Nucleus accumbens (tissue), 56 donors: ENCODE measurements at regions not wholly inside any gene's neighbourhood (a gene's known extent, or its start where the extent isn't known, plus 50 kb on each side); places are given as distances from the start of the nearest gene placed in this dataset.
A peak's percentile ranks its signal among the peaks of the same experiment; 100 is the strongest.

Experiments
- DNase-seq, 56 donors: peaks; one replicate each; lab custom pipeline; 2025; lab: John Stamatoyannopoulos, UW

DNA sequence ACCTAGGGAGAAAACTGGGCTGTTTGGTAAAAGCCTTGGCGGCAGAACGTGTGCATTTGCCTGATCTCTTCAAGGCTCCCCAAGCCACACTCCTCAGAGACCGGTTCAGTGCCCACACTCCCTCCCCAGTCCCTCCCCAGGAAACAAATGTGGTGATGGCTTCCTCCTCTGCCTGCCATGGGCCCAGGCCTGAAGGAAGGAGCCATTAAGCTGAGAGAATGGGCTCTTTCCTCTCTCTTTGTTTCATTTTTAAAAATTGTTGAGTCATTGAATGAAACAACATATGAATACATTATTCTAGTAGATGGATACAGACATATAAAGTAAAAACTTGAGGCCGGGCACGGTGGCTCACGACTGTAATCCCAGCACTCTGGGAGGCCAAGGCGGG lies 50.6 kb upstream of the YWHAQ start:
- DNase-seq, result no peak

DNA sequence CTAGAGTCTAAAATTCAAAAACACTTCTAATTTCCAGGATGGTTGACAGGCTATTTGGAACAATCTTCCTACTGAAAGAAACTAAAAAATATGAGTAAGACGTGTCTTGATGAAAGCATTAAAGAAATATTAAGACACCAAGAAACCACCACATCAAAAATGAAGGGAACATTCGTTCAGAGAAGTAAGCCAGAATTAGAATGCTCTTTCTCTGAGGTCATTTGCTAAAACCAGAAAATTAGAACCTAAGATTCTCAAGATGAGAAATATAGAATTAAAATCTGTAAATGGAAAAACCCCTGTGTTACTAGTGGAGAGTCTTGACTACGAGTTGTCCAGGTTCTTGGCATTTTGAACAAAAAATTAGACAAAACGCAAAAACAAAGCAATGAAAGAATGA lies 54.8 kb upstream of the YWHAQ start:
- DNase-seq, result no peak

DNA sequence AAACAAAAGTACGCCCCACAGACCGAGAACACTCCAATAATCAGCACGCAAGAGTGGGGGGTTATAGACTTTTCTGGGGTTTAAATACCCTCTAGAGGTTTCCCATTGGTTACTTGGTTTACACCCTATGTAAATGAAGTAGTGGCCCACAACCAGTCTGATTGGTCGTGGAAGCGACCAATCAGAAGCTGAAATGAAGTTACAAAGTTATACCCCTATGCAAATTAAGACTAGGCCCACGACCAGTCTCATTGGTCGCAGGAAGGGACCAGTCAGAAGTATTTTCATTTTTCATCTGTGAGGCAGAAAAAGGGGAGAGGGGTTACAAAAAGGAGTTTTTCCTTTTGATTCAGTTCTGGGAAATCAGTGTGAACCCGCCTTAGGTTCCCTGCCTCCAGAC lies 55.3 kb upstream of the YWHAQ start:
- no peak for DNase-seq

DNA sequence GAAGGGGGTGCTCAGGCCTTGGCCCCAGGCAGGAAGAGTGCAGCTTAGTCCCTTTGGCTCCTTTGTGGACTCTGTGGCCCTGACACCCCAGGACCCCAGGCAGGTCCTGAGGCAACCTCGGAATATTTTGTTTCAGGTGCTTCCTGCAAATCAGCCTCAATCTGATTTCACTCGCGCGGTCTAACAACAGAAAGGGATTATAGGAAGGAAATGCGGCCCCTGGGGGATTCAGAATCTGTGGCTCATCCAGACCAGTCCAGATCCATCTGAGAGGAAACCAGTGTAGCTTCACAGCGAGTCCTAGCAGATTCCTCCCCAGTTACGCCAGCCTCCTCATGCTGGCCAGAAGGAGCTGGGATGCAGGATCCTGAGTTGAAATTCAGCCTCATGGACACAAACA lies 59.5 kb upstream of the YWHAQ start:
- DNase-seq, result no peak

DNA sequence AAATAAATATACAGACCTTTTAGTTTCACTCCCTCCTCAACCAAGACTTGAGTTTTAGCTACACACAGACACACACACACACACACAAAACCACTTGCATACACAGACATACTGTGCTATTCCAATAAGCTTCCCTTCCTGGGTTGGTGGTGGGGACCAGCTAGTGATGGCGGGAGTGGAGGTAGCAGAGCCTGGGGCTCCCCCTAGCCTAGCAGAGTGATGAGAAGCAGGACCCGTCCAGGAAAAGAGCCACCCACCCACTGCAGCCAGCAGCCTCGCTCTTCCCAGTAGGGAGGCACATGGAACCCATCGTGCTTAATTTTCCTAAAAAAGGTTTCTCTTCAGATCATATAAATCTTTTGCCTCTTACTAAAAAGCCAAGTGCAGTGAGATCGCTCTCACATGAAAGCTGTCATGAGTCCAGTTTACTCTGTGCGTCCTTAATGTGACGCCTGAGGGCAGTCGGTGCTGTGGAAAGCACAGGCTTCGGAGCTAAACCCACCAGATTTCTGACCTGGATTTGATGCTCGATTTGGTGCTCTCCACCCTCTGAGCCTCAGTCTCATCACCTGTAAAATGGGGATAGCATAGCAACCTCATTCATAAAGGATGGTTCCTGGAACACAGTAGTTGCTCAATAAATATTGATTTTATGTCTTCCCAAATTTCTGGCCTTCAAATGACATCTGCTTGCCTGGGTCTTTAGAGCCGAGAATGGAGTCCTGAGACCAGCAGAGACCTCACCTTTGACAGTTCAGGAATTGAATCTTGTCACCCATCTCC lies 60.1 kb upstream of the YWHAQ start:
- DNase-seq, result no peak

DNA sequence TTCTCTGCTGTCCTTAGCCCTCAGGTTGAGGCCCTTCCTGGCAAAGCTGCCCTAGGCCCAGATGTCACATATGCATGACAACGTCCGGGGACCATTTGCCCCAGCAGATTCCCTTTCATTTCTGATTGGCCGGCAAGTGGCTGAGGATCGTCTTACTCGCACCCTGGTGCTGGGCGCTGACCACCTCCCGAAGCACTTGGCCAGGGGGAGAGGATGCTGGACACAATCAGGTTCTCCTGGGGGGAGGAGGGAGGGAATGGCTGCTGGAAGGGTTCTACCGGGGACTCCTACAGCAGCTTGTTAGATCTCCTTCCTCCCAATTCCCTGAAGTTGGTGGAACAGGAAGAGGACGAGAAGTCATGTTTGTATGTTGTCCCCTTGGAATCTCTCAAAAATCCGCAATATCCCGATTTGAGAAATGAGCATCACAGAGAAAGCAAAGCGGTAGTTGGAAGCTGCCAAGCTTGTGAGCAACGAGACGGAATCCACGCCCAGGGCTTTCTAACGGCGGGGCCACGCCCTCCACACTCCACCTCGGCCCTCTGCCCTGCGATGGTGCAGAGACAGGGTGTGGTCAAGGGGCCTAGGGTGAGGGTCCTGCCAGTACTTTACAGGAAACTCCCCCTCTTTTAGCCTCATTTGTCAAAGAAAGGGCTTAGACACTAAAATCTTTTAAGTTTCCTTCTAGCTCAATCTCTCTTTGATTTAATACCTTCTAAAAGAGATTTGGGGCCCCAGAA lies 61.8 kb upstream of the YWHAQ start:
- DNase-seq, result no peak

DNA sequence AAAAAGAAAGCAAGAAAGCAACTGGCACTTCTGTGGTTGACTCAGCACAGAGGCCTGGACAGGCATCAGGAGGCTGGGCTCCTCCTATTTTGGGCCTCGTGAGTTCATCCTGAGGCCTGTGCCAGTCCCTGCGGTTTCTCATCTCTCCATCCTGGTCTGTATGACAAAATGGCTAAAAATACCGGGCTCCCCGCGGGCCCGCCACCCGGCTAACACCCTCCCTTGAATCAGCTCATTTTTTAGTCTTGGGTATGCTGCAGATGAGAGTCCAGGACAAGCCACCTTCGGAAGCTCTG lies 62.3 kb upstream of the YWHAQ start:
- no peak for DNase-seq

DNA sequence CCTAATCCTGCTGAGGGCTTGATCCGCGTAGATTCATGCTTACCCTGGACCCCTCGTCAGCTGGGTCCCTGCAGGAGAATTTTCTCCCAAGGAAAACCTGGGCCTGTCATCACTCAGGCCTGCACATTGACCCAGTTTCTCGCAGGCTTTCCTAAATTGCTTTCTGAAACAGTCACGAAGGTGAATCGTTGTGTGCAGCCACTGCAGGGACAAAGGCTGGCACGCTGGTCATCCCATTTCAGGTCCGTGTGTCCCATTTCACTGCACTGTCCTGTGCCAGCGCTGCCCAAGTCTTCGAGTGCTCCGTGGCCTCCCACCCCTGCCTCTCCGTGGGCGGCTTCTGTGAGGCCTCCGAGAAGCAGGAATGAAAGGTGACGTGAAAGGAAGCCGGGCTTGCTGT lies 62.8 kb upstream of the YWHAQ start:
- no peak for DNase-seq

DNA sequence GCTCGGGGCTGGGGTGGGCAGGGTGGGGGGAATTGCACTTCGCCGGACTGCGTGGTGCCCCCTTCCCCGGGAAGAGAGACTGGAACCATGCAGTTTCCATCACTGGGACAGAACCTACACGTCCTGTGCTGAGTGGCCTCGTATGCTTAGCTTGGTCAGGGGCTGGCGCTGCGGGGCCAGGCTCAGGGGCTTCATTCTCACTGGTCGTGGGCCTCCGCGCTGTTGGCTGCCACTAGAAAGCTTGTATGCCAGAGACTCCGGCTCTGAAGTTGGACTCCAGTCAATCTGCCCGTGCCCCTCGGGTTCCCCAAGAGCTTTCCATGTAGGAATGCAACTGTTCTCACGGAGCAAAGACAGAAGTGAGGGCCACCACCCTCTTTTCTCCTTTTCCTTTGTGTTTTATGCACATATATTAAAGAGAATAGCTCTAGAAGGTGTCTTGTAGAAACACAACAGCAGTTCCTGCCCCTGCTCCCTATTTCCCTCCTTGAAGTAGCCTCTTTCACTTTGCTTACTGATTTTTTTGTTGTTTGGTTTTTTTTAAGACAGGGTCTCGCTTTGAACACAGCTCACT lies 64.0 kb upstream of the YWHAQ start:
- no peak for DNase-seq

DNA sequence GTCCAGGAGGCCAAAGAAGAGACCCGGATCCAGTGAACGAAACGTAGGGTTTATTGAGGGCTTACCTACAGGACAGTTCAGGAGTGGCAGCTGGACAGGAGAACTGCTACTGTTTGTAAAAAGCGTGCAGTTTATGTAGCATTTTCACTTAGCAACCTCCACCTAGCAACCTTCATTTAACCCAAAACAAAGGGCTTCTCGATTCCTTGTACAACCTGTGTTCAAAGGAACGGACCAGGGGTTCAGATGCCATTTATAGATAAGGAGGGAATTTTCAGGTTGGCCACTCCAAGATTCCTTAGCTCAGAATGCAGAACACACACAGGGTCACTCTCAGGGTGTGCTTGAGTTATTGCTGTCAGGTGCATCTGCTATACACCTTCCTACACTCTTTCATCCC lies 65.1 kb upstream of the YWHAQ start:
- DNase-seq, result no peak

DNA sequence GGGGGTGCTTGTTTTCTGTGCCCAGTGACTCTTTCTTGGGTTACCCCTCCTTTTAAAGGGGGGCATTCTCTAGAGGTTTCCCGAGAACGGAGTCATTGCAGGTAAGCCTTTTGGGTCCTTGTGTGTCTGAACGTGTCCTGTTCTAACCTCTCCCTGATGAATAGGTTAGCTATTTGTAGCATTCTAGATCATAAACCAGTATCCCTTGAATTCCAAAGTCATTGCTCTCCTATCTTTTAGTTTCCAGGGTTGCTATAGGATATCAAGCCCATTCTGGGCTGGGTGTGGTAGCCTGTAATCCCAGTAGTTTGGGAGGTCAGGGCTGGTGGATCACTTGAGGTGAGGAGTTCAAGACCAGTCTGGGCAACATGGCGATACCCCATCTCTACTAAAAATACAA lies 65.9 kb upstream of the YWHAQ start:
- no peak for DNase-seq

DNA sequence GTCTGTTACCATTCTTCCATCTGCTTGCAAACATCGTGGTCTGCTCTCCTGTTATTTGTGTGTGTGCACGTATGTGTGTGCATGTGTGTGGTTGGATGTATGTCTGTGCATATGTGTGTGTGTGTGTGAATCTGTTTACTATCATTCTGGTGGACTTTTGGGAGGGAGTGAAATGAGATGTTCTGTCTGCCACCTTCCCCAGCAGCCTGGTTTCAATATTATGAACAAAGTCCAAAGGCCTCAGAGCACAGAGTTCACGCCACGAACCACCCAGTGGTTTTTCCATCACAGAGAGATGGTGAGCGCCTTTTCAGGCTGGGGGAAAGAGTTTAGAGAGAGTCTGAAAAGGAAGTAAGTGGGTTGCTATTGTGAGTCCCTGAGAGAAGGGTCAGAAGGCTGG lies 67.1 kb upstream of the YWHAQ start:
- DNase-seq, result no peak

DNA sequence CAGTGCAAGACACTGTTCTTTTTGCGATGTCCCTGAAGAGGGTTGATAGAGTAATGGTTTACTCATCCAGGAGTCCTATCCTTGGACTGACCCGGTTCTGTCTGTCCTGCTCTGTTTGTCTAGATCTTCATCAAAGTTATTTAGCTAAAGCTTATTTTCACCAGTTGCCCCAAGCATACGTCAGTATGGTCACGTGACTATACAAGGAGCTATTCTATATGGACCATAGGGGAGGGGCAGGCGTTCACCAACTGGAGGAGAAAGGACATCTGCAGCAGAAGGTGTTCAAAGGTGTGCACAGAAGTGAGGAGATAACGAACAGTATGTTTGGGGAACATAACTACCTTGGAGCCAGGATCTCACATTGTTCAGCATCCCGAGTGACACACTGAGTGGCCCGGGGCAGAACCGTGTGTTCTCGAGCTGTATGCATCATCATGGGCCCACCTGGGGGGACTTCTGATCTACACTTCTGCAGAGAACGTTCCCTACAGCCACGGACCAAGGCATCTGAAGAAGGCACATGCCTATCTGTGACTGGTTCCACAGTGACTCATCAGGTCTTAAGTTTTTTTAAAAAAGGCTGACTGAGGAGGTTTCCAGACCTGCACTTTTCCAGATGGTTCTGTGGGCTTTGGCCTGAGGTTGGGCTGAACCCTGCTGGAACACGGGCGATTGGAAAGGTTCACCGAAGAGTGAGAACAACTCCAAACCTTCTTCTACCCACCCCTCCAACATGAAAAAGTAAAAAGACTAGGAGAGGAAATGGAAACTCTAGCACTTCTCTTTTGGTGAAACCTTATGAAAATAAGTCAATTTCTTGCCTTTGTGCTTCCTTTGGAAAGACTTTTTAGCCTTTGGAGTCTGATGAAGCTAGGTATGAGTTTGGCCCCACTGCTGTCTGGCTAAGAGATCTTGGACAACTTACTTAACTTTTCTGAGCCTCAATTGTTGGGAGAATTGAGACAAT lies 68.6 kb upstream of the YWHAQ start:
- DNase-seq, result no peak

DNA sequence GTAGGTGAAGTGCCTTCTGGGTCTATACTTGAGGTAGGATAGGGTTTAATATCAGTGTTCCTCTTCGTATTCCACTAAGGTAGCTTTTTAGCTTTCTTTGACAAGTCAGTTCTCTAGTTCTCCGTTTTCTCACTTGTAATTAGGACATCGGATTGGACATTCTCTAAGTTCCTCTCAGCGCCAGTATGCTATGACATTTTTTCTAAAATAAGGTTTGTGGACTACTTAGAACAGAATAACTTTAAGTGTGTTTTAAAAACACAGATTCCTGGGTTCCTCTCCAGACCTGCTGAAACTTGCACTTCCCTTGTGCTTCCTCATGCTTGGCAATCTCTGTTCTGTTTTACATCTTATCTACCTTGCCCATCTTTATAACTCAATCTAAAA lies 69.3 kb upstream of the YWHAQ start:
- no peak for DNase-seq

DNA sequence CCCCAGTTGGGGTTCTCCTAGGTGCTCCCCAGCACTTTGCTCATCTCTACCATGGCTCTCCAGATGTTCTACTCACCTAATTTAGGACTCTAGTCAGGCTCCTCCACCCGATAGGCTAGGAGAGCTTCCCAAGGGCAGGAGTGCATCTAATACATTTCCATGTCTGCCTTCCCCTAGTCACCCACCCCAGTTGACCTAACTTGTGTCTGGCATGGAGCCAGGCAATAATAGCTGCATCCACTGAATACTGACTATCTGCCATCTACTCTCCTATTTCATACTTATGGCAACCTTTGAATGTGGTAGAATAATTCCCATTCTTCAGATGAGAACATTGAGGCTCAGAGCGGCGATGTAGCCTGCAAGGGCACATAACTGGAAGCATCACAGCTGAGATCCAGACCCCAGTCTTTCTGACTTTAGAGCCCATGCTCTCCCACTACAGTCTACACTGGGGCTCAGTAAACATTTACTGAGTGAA lies 71.8 kb upstream of the YWHAQ start:
- no peak for DNase-seq

DNA sequence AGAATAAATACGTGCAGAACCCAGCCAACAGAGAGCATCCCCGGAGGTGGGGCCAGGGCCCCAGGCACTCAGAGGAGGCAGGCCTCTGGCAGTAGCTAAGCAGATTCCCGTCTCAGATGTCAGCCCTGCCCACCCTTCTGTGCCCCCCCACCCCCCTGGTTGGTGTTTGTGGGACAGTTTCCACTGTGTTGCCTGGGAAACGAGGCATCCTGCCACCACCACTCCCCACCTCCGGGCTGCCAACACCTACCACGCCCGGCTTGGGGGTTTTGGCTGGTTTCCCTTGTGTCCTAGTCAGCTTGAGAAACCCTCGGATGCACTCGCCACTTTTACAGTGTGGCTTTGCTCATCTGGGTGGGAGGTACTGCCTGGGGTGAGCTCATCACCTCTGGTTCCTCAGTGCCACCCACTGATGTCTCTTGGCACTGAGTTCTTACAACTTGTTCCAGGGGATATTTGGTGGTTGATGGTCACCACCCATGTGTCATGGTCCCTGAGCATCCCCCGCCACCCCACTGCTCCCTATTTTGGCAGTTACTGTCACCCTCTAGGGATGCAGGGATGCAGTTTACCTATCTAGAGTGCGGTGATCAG lies 72.4 kb upstream of the YWHAQ start:
- peak in 14 of 56 donors; percentile 5 to 46 (median 14) for DNase-seq

DNA sequence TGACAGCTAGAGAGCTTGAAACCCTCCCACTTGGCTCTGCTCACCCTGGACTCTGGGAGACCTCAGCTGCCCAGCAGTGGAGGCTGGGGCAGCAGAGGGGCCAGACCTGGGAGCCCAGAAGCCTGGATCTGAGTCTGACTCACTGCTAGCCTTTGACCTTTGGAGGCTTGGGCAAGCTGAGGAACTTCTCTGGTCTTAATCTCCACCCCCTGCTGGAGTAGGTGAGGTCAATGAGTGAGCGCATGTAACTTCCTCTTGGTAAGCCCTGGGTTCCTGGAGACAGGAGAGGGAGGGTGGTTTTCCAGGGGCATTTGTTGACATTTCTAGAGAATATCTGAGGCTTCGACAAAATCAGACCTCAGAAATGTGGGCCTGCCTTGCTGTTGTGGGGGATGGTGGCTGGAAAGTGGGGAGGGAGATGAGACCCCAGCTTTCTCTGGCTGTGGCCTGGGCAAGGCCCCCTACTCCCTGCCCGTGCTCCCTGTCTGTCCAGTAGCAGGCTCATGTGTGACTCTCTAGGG lies 73.0 kb upstream of the YWHAQ start:
- no peak for DNase-seq

DNA sequence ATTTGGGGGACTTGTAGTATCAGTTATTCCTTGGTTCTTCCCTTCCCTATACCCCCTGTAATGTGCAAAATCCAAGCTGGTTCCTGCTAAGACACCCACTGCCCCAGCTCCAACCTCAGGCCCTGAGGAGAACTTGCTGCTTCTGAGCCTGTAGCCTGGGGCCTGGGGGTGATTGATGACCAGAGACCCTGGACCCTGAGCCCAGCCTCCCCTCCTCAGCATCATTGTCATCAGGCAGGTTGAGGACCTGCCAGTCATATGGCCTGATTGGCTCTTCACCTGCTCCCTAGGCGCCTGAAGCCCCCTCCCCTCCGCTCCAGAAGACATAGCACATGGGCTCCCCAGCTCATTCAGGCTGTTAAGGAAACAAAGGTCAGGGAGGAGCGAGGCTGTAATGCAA lies 73.8 kb upstream of the YWHAQ start:
- no peak for DNase-seq

DNA sequence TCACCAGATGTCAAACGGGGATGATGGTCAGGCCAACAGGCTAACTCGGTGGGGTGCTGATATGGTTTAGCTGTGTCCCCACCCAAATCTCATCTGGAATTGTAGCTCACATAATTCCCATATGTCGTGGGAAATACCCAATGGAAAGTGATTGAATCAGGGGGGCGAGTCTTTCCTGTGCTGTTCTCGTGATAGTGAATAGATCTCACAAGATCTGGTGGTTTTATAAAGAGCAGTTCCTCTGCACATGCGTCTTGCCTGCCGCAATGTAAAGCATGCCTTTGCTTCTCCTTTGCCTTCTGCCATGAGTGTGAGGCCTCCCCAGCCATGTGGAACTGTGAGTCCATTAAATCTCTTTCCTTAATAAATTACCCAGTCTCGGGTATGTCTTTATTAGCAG lies 74.4 kb upstream of the YWHAQ start:
- DNase-seq, result no peak

DNA sequence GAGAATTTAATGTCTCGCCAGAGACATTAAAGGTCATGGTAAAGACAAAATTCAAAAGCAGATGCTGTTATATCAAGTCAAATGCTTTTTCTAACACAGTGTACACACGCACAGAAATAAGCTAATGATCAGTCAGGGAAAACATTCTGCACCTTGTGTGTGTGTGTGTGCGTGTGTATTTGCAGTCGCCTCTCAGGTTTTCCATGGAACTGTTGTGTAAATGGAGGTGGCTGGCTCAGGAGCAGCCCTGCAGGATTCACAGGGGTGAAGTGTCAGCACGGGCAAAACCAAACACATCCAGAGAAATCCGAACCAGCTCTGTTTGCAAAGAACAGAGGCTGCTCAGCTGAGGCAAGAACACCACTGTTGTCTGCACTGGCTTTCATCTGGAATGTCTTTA lies 76.2 kb upstream of the YWHAQ start:
- DNase-seq, result no peak
